ENCODE measurements at regions not wholly inside any gene's neighbourhood (a gene's known extent, or its start where the extent isn't known, plus 50 kb on each side); places are given as distances from the start of the nearest gene placed in this dataset.
"Not testable (repeated sequence)": the region's sequence is repeated elsewhere in the genome, so short reads cannot be mapped to it uniquely, and the experiment has no call there.

- DNase-seq (ENCODE audit: low read depth, low spot score): no peak
Measured at GRCh38 chr18:1663879-1664705, 759.4 kb downstream of the ADCYAP1 start.

GRCh38 chr18:1665079-1665478 lies 760.4 kb downstream of the ADCYAP1 start:
- no peak for DNase-seq (ENCODE audit: low read depth, low spot score)

- no peak for DNase-seq (ENCODE audit: low read depth, low spot score)
Measured at GRCh38 chr18:1668279-1668678, 763.6 kb downstream of the ADCYAP1 start.

- not testable (repeated sequence) for DNase-seq (ENCODE audit: low read depth, low spot score)
Measured at GRCh38 chr18:1671710-1672109, 767.0 kb downstream of the ADCYAP1 start.

- no peak for DNase-seq (ENCODE audit: low read depth, low spot score)
Measured at GRCh38 chr18:1676387-1676786, 771.7 kb downstream of the ADCYAP1 start.

- no peak for DNase-seq (ENCODE audit: low read depth, low spot score)
Measured at GRCh38 chr18:1680108-1680507, 775.4 kb downstream of the ADCYAP1 start.

GRCh38 chr18:1691863-1692262 lies 787.2 kb downstream of the ADCYAP1 start:
- DNase-seq (ENCODE audit: low read depth, low spot score): no peak

GRCh38 chr18:1708006-1708405 lies 803.3 kb downstream of the ADCYAP1 start:
- DNase-seq (ENCODE audit: low read depth, low spot score): no peak

GRCh38 chr18:1710114-1710513 lies 805.4 kb downstream of the ADCYAP1 start:
- DNase-seq (ENCODE audit: low read depth, low spot score): no peak

- DNase-seq (ENCODE audit: low read depth, low spot score): no peak
Measured at GRCh38 chr18:1732143-1732542, 827.5 kb downstream of the ADCYAP1 start.

- DNase-seq (ENCODE audit: low read depth, low spot score): no peak
Measured at GRCh38 chr18:1746131-1746530, 825.2 kb downstream of the METTL4 start.

- no peak for DNase-seq (ENCODE audit: low read depth, low spot score)
Measured at GRCh38 chr18:1751249-1751648, 820.1 kb downstream of the METTL4 start.

GRCh38 chr18:1760901-1761300 lies 810.4 kb downstream of the METTL4 start:
- no peak for DNase-seq (ENCODE audit: low read depth, low spot score)

GRCh38 chr18:1774261-1774660 lies 797.0 kb downstream of the METTL4 start:
- DNase-seq (ENCODE audit: low read depth, low spot score): no peak

- DNase-seq (ENCODE audit: low read depth, low spot score): no peak
Measured at GRCh38 chr18:1777843-1778242, 793.5 kb downstream of the METTL4 start.

- no peak for DNase-seq (ENCODE audit: low read depth, low spot score)
Measured at GRCh38 chr18:1778496-1779178, 792.7 kb downstream of the METTL4 start.

- no peak for DNase-seq (ENCODE audit: low read depth, low spot score)
Measured at GRCh38 chr18:1779587-1779986, 791.7 kb downstream of the METTL4 start.

GRCh38 chr18:1784113-1784512 lies 787.2 kb downstream of the METTL4 start:
- DNase-seq (ENCODE audit: low read depth, low spot score): no peak

- DNase-seq (ENCODE audit: low read depth, low spot score): not testable (repeated sequence)
Measured at GRCh38 chr18:1785980-1786379, 785.3 kb downstream of the METTL4 start.

- DNase-seq (ENCODE audit: low read depth, low spot score): no peak
Measured at GRCh38 chr18:1796636-1797035, 774.7 kb downstream of the METTL4 start.

- DNase-seq (ENCODE audit: low read depth, low spot score): no peak
Measured at GRCh38 chr18:1797235-1797634, 774.1 kb downstream of the METTL4 start.

GRCh38 chr18:1805521-1805920 lies 765.8 kb downstream of the METTL4 start:
- no peak for DNase-seq (ENCODE audit: low read depth, low spot score)
